ENCODE measurements at regions not wholly inside any gene's neighbourhood (a gene's known extent, or its start where the extent isn't known, plus 50 kb on each side); places are given as distances from the start of the nearest gene placed in this dataset.

- Histone ChIP-seq H3K36me3 (ENCODE audit: control insufficient read depth in 4 of 4, insufficient read depth in 3 of 4, low read depth in 1 of 4, low read length in 3 of 4) (no peaks in the 10 kb centered on the region), H3K27me3 (ENCODE audit: control insufficient read depth in 4 of 4, insufficient read depth in 4 of 4, low read length in 3 of 4) (no peaks in the 10 kb centered on the region), H3K9me3 (ENCODE audit: control insufficient read depth in 4 of 4, low read length in 3 of 4) (peaks cover 0 to 5% (median 0%) of the 10 kb centered on the region in 4 donors), H3K4me1 (ENCODE audit: control insufficient read depth in 4 of 4, insufficient read depth in 4 of 4, low read length in 3 of 4) (no peaks in the 10 kb centered on the region), H3K4me3 (ENCODE audit: low read depth in 1 of 3, low read length in 3 of 3) (no peak overlapping the region), H3K27ac (ENCODE audit: low read depth in 1 of 2, low read length in 2 of 2) (no peak overlapping the region), H3K9ac (ENCODE audit: low read depth in 1 of 2, low read length in 2 of 2) (no peak overlapping the region)
- WGBS = 53% methylated on average over 2 of the region's 2 CpGs
- TF ChIP-seq EGR1 (IDR thresholded peaks at IDR 0.05; ENCODE audit: low read depth in 2 of 2) (no peak), RAD21 (IDR thresholded peaks at IDR 0.05) (peak; percentile 59 to 74), TAF1 (conservative IDR thresholded peaks at IDR 0.05) (no peak), REST (IDR thresholded peaks at IDR 0.05) (no peak), SP1 (IDR thresholded peaks at IDR 0.05) (no peak), HNF4G (IDR thresholded peaks at IDR 0.05) (no peak), YY1 (IDR thresholded peaks at IDR 0.05) (no peak), ATF3 (IDR thresholded peaks at IDR 0.05) (no peak)
- TF ChIP-seq, protein P1, sequence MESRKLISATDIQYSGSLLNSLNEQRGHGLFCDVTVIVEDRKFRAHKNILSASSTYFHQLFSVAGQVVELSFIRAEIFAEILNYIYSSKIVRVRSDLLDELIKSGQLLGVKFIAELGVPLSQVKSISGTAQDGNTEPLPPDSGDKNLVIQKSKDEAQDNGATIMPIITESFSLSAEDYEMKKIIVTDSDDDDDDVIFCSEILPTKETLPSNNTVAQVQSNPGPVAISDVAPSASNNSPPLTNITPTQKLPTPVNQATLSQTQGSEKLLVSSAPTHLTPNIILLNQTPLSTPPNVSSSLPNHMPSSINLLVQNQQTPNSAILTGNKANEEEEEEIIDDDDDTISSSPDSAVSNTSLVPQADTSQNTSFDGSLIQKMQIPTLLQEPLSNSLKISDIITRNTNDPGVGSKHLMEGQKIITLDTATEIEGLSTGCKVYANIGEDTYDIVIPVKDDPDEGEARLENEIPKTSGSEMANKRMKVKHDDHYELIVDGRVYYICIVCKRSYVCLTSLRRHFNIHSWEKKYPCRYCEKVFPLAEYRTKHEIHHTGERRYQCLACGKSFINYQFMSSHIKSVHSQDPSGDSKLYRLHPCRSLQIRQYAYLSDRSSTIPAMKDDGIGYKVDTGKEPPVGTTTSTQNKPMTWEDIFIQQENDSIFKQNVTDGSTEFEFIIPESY (IDR thresholded peaks at IDR 0.05) = no peak
- TF ChIP-seq, protein P2, sequence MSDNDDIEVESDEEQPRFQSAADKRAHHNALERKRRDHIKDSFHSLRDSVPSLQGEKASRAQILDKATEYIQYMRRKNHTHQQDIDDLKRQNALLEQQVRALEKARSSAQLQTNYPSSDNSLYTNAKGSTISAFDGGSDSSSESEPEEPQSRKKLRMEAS (IDR thresholded peaks at IDR 0.05) = no peak
- TF ChIP-seq, protein P3, sequence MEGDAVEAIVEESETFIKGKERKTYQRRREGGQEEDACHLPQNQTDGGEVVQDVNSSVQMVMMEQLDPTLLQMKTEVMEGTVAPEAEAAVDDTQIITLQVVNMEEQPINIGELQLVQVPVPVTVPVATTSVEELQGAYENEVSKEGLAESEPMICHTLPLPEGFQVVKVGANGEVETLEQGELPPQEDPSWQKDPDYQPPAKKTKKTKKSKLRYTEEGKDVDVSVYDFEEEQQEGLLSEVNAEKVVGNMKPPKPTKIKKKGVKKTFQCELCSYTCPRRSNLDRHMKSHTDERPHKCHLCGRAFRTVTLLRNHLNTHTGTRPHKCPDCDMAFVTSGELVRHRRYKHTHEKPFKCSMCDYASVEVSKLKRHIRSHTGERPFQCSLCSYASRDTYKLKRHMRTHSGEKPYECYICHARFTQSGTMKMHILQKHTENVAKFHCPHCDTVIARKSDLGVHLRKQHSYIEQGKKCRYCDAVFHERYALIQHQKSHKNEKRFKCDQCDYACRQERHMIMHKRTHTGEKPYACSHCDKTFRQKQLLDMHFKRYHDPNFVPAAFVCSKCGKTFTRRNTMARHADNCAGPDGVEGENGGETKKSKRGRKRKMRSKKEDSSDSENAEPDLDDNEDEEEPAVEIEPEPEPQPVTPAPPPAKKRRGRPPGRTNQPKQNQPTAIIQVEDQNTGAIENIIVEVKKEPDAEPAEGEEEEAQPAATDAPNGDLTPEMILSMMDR (IDR thresholded peaks at IDR 0.05; ENCODE audit: low read depth, low read length, missing input control) = peak; percentile 30
- no peak for DNase-seq (ENCODE audit: low spot score)
These were observed 343.2 kb downstream of the HAPSTR1 start for GRCh38 chr16:9434659-9435058.

DNA sequence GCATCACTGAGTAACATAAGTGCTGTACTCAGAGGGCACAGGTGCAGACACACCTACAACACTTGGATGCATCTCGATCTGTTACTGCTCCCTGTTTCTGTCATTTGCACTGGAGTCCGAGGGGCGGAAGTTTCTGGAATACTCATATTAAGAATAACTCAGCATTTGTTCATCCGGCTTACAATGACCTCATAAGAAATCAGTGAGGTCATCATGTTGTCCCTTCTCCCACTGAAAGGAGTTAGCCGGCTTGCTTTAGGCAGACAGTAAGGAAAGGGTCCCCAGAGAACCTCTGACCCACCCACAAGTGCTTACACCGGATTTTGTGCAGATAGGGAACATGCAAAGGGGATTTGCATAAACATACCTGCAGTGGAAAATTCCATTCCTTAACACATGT is 344.7 kb downstream of the HAPSTR1 start:
- DNase-seq (ENCODE audit: low spot score) = no peak
- 92% methylated on average over 6 of the region's 6 CpGs for WGBS
- no peak for TF ChIP-seq TAF1 (conservative IDR thresholded peaks at IDR 0.05)
- no peak for TF ChIP-seq REST (IDR thresholded peaks at IDR 0.05)
- no peak for TF ChIP-seq NR2F2 (IDR thresholded peaks at IDR 0.05)
- no peak for TF ChIP-seq GABPA (IDR thresholded peaks at IDR 0.05 in 1 of 2, conservative IDR thresholded peaks at IDR 0.05 in 1 of 2)
- TF ChIP-seq YY1 (IDR thresholded peaks at IDR 0.05) = no peak
- TF ChIP-seq, protein P2 (IDR thresholded peaks at IDR 0.05) = no peak
- TF ChIP-seq, protein P3 (IDR thresholded peaks at IDR 0.05; ENCODE audit: low read depth, low read length, missing input control) = no peak
- TF ChIP-seq RXRA (IDR thresholded peaks at IDR 0.05) = no peak
- TF ChIP-seq ATF3 (IDR thresholded peaks at IDR 0.05) = no peak
- TF ChIP-seq HNF4A (conservative IDR thresholded peaks at IDR 0.05) = no peak
- no peak for TF ChIP-seq HNF4G (IDR thresholded peaks at IDR 0.05)
- no peak for TF ChIP-seq FOXA1 (IDR thresholded peaks at IDR 0.05)
- no peak for TF ChIP-seq FOXA2 (IDR thresholded peaks at IDR 0.05)

More for the DNA sequence above, 344.7 kb downstream of the HAPSTR1 start:
- no peak overlapping the region for H3K9ac ChIP-seq (ENCODE audit: low read depth in 1 of 2, low read length in 2 of 2)
- no peaks in the 10 kb centered on the region for H3K4me1 ChIP-seq (ENCODE audit: control insufficient read depth in 4 of 4, insufficient read depth in 4 of 4, low read length in 3 of 4)
- H3K4me3 ChIP-seq (ENCODE audit: low read depth in 1 of 3, low read length in 3 of 3) = no peak overlapping the region
- no peaks in the 10 kb centered on the region for H3K27me3 ChIP-seq (ENCODE audit: control insufficient read depth in 4 of 4, insufficient read depth in 4 of 4, low read length in 3 of 4)
- peaks cover 0 to 5% (median 0%) of the 10 kb centered on the region in 4 donors for H3K9me3 ChIP-seq (ENCODE audit: control insufficient read depth in 4 of 4, low read length in 3 of 4)
- H3K27ac ChIP-seq (ENCODE audit: low read depth in 1 of 2, low read length in 2 of 2) = no peak overlapping the region
- H3K36me3 ChIP-seq (ENCODE audit: control insufficient read depth in 4 of 4, insufficient read depth in 3 of 4, low read depth in 1 of 4, low read length in 3 of 4) = no peaks in the 10 kb centered on the region

Data from liver (tissue), 8 donors.